ENCODE measurements at regions not wholly inside any gene's neighbourhood (a gene's known extent, or its start where the extent isn't known, plus 50 kb on each side); places are given as distances from the start of the nearest gene placed in this dataset.

- no peak overlapping the region for H3K4me3 ChIP-seq
- peaks cover 0 to 4% of the 10 kb centered on the region in 2 donors for H3K4me1 ChIP-seq
- H3K9me3 ChIP-seq: no peaks in the 10 kb centered on the region
- TF ChIP-seq CTCF (IDR thresholded peaks at IDR 0.05): no peak
- H3K27ac ChIP-seq: no peak overlapping the region
- no peak for DNase-seq (ENCODE audit: low spot score)
- H3K36me3 ChIP-seq: no peaks in the 10 kb centered on the region
- H3K27me3 ChIP-seq: no peaks in the 10 kb centered on the region
These were observed 119.7 kb upstream of the ZFP64 start for GRCh38 chr20:52311209-52311794.

- H3K27ac ChIP-seq: no peak overlapping the region
- H3K9me3 ChIP-seq: no peaks in the 10 kb centered on the region
- DNase-seq (ENCODE audit: low spot score): no peak
- peaks cover 0 to 4% of the 10 kb centered on the region in 2 donors for H3K4me1 ChIP-seq
- TF ChIP-seq CTCF (IDR thresholded peaks at IDR 0.05): no peak
- H3K27me3 ChIP-seq: no peaks in the 10 kb centered on the region
- no peak overlapping the region for H3K4me3 ChIP-seq
- H3K36me3 ChIP-seq: no peaks in the 10 kb centered on the region
These were observed 117.6 kb upstream of the ZFP64 start for GRCh38 chr20:52309181-52309580.

GRCh38 chr20:52306477-52306876 lies 114.9 kb upstream of the ZFP64 start:
- Histone ChIP-seq H3K27me3 (no peaks in the 10 kb centered on the region), H3K36me3 (no peaks in the 10 kb centered on the region), H3K4me3 (no peak overlapping the region), H3K4me1 (no peaks in the 10 kb centered on the region), H3K9me3 (no peaks in the 10 kb centered on the region), H3K27ac (no peak overlapping the region)
- DNase-seq (ENCODE audit: low spot score): no peak
- no peak for TF ChIP-seq CTCF (IDR thresholded peaks at IDR 0.05)

GRCh38 chr20:52305858-52306257 lies 114.3 kb upstream of the ZFP64 start:
- TF ChIP-seq CTCF (IDR thresholded peaks at IDR 0.05): no peak
- H3K4me3 ChIP-seq: no peak overlapping the region
- H3K9me3 ChIP-seq: no peaks in the 10 kb centered on the region
- no peak overlapping the region for H3K27ac ChIP-seq
- no peaks in the 10 kb centered on the region for H3K27me3 ChIP-seq
- no peaks in the 10 kb centered on the region for H3K36me3 ChIP-seq
- H3K4me1 ChIP-seq: no peaks in the 10 kb centered on the region
- DNase-seq (ENCODE audit: low spot score): no peak

GRCh38 chr20:52305024-52305645 lies 113.6 kb upstream of the ZFP64 start:
- no peaks in the 10 kb centered on the region for H3K36me3 ChIP-seq
- H3K27me3 ChIP-seq: no peaks in the 10 kb centered on the region
- TF ChIP-seq CTCF (IDR thresholded peaks at IDR 0.05): no peak
- H3K4me1 ChIP-seq: no peaks in the 10 kb centered on the region
- H3K9me3 ChIP-seq: no peaks in the 10 kb centered on the region
- DNase-seq (ENCODE audit: low spot score): no peak
- H3K4me3 ChIP-seq: no peak overlapping the region
- H3K27ac ChIP-seq: no peak overlapping the region
